ENCODE measurements at regions not wholly inside any gene's neighbourhood (a gene's known extent, or its start where the extent isn't known, plus 50 kb on each side); places are given as distances from the start of the nearest gene placed in this dataset.

DNA sequence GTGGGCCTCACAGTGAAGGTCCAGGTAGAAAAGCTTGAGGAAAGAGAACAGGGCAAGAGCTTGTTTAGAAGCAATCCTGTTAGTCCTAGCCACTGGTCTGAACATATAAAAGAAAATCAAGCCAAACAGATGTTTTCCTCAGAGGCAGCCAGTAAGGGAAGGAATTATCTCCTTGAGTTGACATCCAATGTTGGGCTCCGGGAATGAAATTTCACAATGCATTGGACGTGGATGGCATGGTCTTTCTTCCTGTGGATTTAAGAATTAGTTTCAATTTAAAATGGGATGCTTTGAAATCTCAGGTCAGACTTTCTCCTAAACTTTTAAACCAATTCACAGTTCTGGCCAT is 92.1 kb downstream of the ACKR3 start:
- DNase-seq (ENCODE audit: low spot score): no peak
- WGBS (ENCODE audit: low lambda C conversion rate, missing lambda C conversion rate): 78% methylated on average over 2 of the region's 2 CpGs
- no peak overlapping the region for H3K4me3 ChIP-seq
- no peaks in the 10 kb centered on the region for H3K9me2 ChIP-seq (replicated peaks; ENCODE audit: insufficient read depth)
- H4K20me1 ChIP-seq (ENCODE audit: insufficient read depth, poor library complexity, severe bottlenecking): no peaks in the 10 kb centered on the region
- H3K27ac ChIP-seq: peak overlapping the region; percentile 73
- H3K27me3 ChIP-seq: no peaks in the 10 kb centered on the region
- TF ChIP-seq EZH2 (IDR thresholded peaks at IDR 0.05; ENCODE audit: borderline replicate concordance) (no peak), EZH2phosphoT487 (IDR thresholded peaks at IDR 0.05; ENCODE audit: low read depth, severe bottlenecking, unreplicated experiment) (no peak)
- TF ChIP-seq, protein P1, sequence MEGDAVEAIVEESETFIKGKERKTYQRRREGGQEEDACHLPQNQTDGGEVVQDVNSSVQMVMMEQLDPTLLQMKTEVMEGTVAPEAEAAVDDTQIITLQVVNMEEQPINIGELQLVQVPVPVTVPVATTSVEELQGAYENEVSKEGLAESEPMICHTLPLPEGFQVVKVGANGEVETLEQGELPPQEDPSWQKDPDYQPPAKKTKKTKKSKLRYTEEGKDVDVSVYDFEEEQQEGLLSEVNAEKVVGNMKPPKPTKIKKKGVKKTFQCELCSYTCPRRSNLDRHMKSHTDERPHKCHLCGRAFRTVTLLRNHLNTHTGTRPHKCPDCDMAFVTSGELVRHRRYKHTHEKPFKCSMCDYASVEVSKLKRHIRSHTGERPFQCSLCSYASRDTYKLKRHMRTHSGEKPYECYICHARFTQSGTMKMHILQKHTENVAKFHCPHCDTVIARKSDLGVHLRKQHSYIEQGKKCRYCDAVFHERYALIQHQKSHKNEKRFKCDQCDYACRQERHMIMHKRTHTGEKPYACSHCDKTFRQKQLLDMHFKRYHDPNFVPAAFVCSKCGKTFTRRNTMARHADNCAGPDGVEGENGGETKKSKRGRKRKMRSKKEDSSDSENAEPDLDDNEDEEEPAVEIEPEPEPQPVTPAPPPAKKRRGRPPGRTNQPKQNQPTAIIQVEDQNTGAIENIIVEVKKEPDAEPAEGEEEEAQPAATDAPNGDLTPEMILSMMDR (IDR thresholded peaks at IDR 0.05; ENCODE audit: poor library complexity): no peak
- H3K9me3 ChIP-seq (ENCODE audit: low read depth): no peaks in the 10 kb centered on the region
- no peaks in the 10 kb centered on the region for H3K36me3 ChIP-seq (replicated peaks; ENCODE audit: insufficient read depth, low read depth)
- H3K4me2 ChIP-seq: peak overlapping the region; percentile 18
- no peak overlapping the region for H2AFZ ChIP-seq
- H3K79me2 ChIP-seq: no peaks in the 10 kb centered on the region
- peaks cover 39% of the 10 kb centered on the region for H3K4me1 ChIP-seq (ENCODE audit: insufficient read depth)

DNA sequence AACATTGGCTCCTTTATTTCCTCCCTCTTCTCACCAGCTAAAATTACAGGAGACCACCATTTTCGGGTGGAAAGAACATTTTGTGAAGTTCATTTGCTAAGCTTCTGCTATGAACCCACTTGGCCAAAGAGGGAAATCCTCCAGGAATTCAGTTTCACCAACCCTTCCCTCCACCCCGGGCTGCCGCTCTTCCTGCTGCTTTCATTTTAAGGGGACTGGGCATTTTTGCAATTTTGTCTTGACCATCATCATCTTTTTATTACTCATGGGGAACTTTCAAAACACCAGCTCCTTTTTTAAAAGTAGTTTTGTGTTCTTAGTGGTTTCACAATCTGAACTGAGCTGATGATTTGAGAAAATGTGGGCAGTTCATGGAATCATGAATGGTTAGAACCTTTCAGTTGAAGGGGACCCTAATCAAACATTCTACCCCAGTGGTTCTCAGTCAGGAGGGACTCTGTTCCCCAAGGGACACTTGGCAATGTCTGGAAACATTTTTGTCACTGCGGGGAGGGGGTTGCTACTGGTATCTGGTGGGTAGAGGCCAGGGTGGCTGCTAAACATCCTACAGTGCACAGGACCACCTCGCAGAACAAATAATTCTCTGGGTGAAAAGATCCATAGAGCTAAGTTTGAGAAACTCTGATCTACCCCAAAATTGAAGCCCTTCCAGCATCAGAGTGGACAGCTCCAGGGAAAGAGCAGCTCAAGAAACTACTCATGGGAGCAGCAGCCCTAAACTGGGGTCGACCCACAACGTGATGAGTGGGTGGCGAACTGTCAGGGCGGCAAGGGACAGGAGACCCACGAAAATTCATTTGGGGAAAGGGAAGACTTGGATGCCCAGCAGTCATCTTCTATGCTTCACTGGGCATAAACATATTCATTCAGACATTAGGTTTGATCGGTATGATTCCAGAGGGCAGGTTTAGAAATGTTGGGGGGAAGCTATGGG is 92.9 kb downstream of the ACKR3 start:
- Histone ChIP-seq H3K4me2 (peak overlapping the region; percentile 18), H3K9me2 (replicated peaks; ENCODE audit: insufficient read depth) (no peaks in the 10 kb centered on the region), H4K20me1 (ENCODE audit: insufficient read depth, poor library complexity, severe bottlenecking) (no peaks in the 10 kb centered on the region), H3K9me3 (ENCODE audit: low read depth) (no peaks in the 10 kb centered on the region), H3K4me1 (ENCODE audit: insufficient read depth) (peaks cover 39% of the 10 kb centered on the region), H3K4me3 (no peak overlapping the region), H3K36me3 (replicated peaks; ENCODE audit: insufficient read depth, low read depth) (no peaks in the 10 kb centered on the region), H2AFZ (no peak overlapping the region), H3K27ac (peak overlapping the region; percentile 42), H3K27me3 (no peaks in the 10 kb centered on the region), H3K79me2 (no peaks in the 10 kb centered on the region)
- DNase-seq (ENCODE audit: low spot score): no peak
- WGBS (ENCODE audit: low lambda C conversion rate, missing lambda C conversion rate): 82% methylated on average over 11 of the region's 11 CpGs
- TF ChIP-seq EZH2 (IDR thresholded peaks at IDR 0.05; ENCODE audit: borderline replicate concordance) (no peak), EZH2phosphoT487 (IDR thresholded peaks at IDR 0.05; ENCODE audit: low read depth, severe bottlenecking, unreplicated experiment) (no peak)
- TF ChIP-seq, protein P1 (IDR thresholded peaks at IDR 0.05; ENCODE audit: poor library complexity): no peak

DNA sequence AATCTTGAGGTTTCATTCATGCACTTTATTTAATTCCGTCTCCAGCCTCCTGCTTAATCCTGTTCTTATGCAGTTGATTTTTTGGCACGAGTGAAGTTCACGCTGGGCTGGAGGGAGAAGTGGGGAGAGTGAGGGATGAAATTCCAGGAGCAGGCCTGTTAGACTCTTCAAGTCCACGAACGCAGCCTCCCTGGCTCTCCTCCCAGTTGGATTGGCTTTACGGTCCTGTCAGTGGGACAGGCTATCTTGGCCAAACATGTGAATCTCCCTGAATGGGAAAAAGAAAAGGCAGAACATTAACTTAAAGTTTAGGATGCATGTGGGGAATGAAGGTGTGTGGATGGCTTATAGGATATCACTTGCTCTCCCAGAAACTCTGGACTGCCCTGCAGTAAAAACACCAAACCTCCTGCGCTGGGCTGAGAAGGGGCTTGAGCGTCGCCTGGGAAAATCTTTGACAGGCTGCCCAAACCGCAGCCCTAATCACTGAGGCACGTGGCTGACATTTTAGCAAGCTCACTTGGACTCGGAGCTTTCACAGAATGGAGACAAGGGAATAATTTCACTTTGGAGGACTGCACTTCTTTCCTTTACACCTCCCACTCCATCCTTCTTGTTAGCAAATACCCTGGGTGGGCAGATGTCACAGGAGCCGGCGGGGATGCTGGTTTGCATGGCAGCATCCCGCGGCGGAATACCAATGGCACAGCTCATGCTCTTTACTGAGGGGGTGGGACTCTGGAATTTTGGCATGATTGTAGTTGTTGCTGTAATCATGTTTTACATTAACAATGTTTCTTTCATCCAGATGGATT is 93.9 kb downstream of the ACKR3 start:
- peaks cover 39% of the 10 kb centered on the region for H3K4me1 ChIP-seq (ENCODE audit: insufficient read depth)
- H3K4me2 ChIP-seq: no peak overlapping the region
- H2AFZ ChIP-seq: no peak overlapping the region
- H3K9me2 ChIP-seq (replicated peaks; ENCODE audit: insufficient read depth): no peaks in the 10 kb centered on the region
- peak overlapping the region; percentile 42 for H3K27ac ChIP-seq
- H3K36me3 ChIP-seq (replicated peaks; ENCODE audit: insufficient read depth, low read depth): no peaks in the 10 kb centered on the region
- no peaks in the 10 kb centered on the region for H3K9me3 ChIP-seq (ENCODE audit: low read depth)
- H3K27me3 ChIP-seq: no peaks in the 10 kb centered on the region
- peak; percentile 40 for DNase-seq (ENCODE audit: low spot score)
- H4K20me1 ChIP-seq (ENCODE audit: insufficient read depth, poor library complexity, severe bottlenecking): no peaks in the 10 kb centered on the region
- H3K79me2 ChIP-seq: no peaks in the 10 kb centered on the region
- WGBS (ENCODE audit: low lambda C conversion rate, missing lambda C conversion rate): 65% methylated on average over 17 of the region's 17 CpGs
- no peak overlapping the region for H3K4me3 ChIP-seq
- TF ChIP-seq EZH2phosphoT487 (IDR thresholded peaks at IDR 0.05; ENCODE audit: low read depth, severe bottlenecking, unreplicated experiment) (no peak), EZH2 (IDR thresholded peaks at IDR 0.05; ENCODE audit: borderline replicate concordance) (no peak)
- TF ChIP-seq, protein P1 (IDR thresholded peaks at IDR 0.05; ENCODE audit: poor library complexity): no peak
